AG04449 (cell line): ENCODE measurements at regions not wholly inside any gene's neighbourhood (a gene's known extent, or its start where the extent isn't known, plus 50 kb on each side); places are given as distances from the start of the nearest gene placed in this dataset.

Source experiments
- CTCF ChIA-PET: fragments of 350-600 bp; formaldehyde crosslinking; extraction: SDS; loops from one replicate; lab custom pipeline; 2021; ENCODE audit warnings: antibody characterized with exemption; lab: Yijun Ruan, JAX
- POLR2A ChIA-PET: fragments of 400-600, 350-600 bp; formaldehyde crosslinking; extraction: SDS; loops from one replicate; lab custom pipeline; 2020; ENCODE audit warnings: antibody characterized with exemption, inconsistent platforms; lab: Yijun Ruan, JAX
- DNase-seq: peaks from one replicate; pipeline ENCODE4 v3.0.0-alpha.2; 2010; ENCODE audit warnings: low read depth, low spot score
- H3K4me3 ChIP-seq: 2 replicates; pipeline ENCODE4 v1.5.1; 2011; ENCODE audit warnings: low read depth, mild to moderate bottlenecking, control low read depth, low read length
- TF ChIP-seq, protein P1 (sequence below): IDR thresholded peaks from one replicate; pipeline ENCODE4 v1.5.1; 2011; ENCODE audit warnings: mild to moderate bottlenecking, moderate library complexity, low read length, control low read depth, inconsistent platforms; ENCODE audit not compliant: insufficient read depth; ENCODE audit errors: missing control alignments

DNA sequence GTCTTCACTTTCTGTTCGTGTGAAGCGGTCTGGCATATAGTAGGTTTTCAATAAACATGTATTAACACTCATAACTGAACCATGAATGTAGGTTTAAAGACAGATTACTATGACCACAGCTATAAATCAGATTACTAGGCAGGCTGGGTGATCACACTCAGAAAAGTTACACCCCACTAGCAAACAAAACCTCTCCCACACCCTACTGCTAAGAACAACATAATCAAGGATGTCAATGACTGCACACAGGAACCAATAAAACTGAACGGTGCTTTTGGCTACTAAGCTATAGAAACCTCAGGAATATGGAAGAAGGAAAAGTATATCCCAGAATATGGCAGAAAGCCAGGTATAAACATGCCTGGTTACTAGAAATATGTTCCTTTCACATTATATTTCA is 676.9 kb downstream of the SMARCA1 start:
- ChIA-PET CTCF (no interaction called here), POLR2A (no interaction called here)
- H3K4me3 ChIP-seq = no peak overlapping the region
- TF ChIP-seq, protein P1, sequence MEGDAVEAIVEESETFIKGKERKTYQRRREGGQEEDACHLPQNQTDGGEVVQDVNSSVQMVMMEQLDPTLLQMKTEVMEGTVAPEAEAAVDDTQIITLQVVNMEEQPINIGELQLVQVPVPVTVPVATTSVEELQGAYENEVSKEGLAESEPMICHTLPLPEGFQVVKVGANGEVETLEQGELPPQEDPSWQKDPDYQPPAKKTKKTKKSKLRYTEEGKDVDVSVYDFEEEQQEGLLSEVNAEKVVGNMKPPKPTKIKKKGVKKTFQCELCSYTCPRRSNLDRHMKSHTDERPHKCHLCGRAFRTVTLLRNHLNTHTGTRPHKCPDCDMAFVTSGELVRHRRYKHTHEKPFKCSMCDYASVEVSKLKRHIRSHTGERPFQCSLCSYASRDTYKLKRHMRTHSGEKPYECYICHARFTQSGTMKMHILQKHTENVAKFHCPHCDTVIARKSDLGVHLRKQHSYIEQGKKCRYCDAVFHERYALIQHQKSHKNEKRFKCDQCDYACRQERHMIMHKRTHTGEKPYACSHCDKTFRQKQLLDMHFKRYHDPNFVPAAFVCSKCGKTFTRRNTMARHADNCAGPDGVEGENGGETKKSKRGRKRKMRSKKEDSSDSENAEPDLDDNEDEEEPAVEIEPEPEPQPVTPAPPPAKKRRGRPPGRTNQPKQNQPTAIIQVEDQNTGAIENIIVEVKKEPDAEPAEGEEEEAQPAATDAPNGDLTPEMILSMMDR = no peak
- DNase-seq = no peak

DNA sequence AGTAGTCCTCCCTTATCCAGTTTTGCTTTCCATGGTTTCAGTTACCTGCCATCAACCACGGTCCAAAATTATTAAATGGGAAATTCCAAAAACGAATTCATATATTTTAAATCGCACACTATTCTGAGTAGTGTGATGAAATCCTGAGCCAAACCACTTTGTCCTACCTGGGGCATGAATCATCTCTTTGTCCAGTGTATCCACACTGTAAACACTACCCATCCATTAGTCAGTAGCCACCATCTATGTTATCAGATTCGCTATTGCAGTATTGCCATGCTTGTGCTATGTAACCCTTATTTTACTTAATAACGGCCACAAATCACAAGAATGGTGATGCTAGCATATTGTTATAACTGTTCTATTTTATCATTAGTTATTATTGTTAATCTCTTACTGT is 704.6 kb downstream of the SMARCA1 start:
- POLR2A ChIA-PET = no interaction called here
- DNase-seq = no peak
- H3K4me3 ChIP-seq = no peak overlapping the region
- CTCF ChIA-PET = no interaction called here
- TF ChIP-seq, protein P1 = no peak

DNA sequence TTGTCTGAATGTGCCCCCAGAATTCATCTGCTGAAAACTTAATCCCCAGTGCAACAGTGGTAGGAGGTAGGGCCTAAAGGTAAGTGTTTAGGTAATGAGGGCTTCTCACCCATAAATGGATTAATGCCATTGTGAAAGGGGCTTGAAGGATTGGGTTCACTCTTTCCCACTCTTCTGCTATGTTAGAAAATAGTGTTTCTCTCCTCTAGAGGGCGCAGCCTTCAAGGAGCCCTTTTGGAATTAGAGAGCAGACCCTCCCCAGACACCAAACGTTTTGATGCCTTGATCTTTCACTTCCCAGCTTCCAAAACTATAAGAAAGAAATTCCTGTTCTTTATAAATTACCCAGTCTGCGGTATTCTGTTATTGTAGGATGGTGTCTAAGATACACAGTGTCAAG is 706.4 kb downstream of the SMARCA1 start:
- ChIA-PET CTCF (no interaction called here), POLR2A (no interaction called here)
- TF ChIP-seq, protein P1 = no peak
- no peak overlapping the region for H3K4me3 ChIP-seq
- DNase-seq = no peak

DNA sequence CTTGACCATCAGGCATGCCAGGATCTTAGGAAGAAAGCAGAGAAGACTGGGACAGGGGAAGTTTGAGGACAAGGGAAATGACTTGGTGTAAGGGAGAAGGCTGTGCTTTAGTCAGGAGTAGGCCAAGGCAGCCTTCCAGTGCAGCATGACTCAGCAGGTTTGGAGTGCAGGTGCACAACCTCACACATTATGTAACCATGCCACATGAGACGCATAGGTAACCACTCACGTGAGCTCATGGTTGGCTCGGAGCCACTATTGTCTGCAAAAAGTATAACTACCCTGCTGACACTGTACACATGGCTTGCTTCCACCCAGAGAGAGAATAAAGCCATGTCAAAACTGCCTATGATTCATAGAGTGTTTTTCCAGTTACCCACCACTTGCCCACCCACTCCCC is 715.9 kb downstream of the SMARCA1 start:
- no peak overlapping the region for H3K4me3 ChIP-seq
- CTCF ChIA-PET = no interaction called here
- TF ChIP-seq, protein P1 = no peak
- no peak for DNase-seq
- POLR2A ChIA-PET = no interaction called here

DNA sequence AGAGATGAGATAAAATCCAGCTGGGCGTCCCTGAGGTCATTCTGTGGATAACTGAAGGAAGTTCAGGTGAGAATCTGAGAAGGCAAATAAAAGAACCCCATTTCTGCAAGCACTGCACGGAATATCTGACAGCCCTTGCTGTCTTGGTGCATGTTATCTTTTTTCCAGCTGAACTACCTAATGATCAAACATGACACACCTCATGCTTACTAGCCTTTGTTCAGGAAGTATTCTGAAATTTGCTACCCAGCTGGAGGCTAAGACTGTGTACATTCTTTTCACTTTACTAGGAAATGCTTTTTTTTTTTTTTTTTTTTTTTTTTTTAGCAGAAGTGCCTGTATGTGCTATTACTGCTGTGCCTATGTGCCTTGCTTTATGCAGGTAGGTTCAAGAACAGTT is 718.1 kb downstream of the SMARCA1 start:
- ChIA-PET CTCF (no interaction called here), POLR2A (no interaction called here)
- DNase-seq = no peak
- no peak overlapping the region for H3K4me3 ChIP-seq
- TF ChIP-seq, protein P1 = no peak

DNA sequence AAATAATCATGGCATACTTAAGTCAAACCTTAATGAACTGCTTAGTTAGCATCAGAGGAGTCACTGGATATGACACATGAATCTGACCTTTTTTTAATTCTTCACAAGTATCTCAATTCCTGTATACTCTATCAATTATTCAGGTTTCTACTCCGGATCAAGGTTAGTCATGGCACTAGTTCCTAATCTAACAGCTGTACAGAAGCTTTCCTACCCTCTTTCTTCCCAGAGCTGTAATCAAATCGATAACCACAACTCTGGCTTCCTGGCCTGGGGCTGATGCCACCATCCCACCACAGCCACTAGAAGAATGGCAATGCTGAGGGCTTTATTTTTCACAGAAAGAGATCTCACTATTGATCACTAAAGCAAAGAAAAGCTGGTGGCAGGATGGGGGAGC is 718.5 kb downstream of the SMARCA1 start:
- ChIA-PET CTCF (no interaction called here), POLR2A (no interaction called here)
- TF ChIP-seq, protein P1 = no peak
- H3K4me3 ChIP-seq = no peak overlapping the region
- no peak for DNase-seq
